T-helper 2 cell treated with Interferon-gamma antibody and Interleukin-4, amounts not matched to agents 5 μg/mL and 100 μg/mL, for 36 hours (primary cell): ENCODE measurements at regions not wholly inside any gene's neighbourhood (a gene's known extent, or its start where the extent isn't known, plus 50 kb on each side); places are given as distances from the start of the nearest gene placed in this dataset.

ENCODE experiments used
- DNase-seq: peaks from one replicate; pipeline ENCODE4 v3.0.0; 2021; ENCODE audit warnings: low spot score
- H3K27ac Mint-ChIP-seq: one replicate; pipeline ENCODE4 v1.8.0; 2021; ENCODE audit warnings: mild to moderate bottlenecking, mixed read lengths
- H3K27me3 Mint-ChIP-seq: one replicate; pipeline ENCODE4 v1.8.0; 2021; ENCODE audit warnings: low read depth, mixed read lengths
- H3K36me3 Mint-ChIP-seq: one replicate; pipeline ENCODE4 v1.8.0; 2021; ENCODE audit warnings: low read depth, mixed read lengths
- H3K4me1 Mint-ChIP-seq: one replicate; pipeline ENCODE4 v1.8.0; 2021; ENCODE audit warnings: low read depth, mixed read lengths
- H3K4me3 Mint-ChIP-seq: one replicate; pipeline ENCODE4 v1.8.0; 2022; ENCODE audit warnings: mild to moderate bottlenecking, moderate library complexity, mixed read lengths
- H3K9me3 Mint-ChIP-seq: one replicate; pipeline ENCODE4 v1.8.0; 2021; ENCODE audit warnings: mixed read lengths

GRCh38 chr1:216944864-216945510 is 221.8 kb upstream of the ESRRG start:
- Mint-ChIP-seq H3K36me3 (no peaks in the 10 kb centered on the region), H3K4me3 (no peak overlapping the region), H3K27me3 (no peaks in the 10 kb centered on the region), H3K4me1 (no peaks in the 10 kb centered on the region), H3K27ac (no peak overlapping the region), H3K9me3 (no peaks in the 10 kb centered on the region)
- DNase-seq = no peak

GRCh38 chr1:216937491-216937890 is 214.3 kb upstream of the ESRRG start:
- Mint-ChIP-seq H3K27me3 (no peaks in the 10 kb centered on the region), H3K27ac (no peak overlapping the region), H3K36me3 (no peaks in the 10 kb centered on the region), H3K9me3 (peaks cover 3% of the 10 kb centered on the region), H3K4me3 (no peak overlapping the region), H3K4me1 (no peaks in the 10 kb centered on the region)
- no peak for DNase-seq

- Mint-ChIP-seq H3K27ac (no peak overlapping the region), H3K4me3 (no peak overlapping the region), H3K4me1 (no peaks in the 10 kb centered on the region), H3K36me3 (no peaks in the 10 kb centered on the region), H3K27me3 (no peaks in the 10 kb centered on the region), H3K9me3 (peaks cover 3% of the 10 kb centered on the region)
- DNase-seq = no peak
These were observed 213.6 kb upstream of the ESRRG start for GRCh38 chr1:216936779-216937178.

- Mint-ChIP-seq H3K9me3 (peaks cover 3% of the 10 kb centered on the region), H3K36me3 (no peaks in the 10 kb centered on the region), H3K4me3 (no peak overlapping the region), H3K27ac (no peak overlapping the region), H3K27me3 (no peaks in the 10 kb centered on the region), H3K4me1 (no peaks in the 10 kb centered on the region)
- no peak for DNase-seq
These were observed 212.7 kb upstream of the ESRRG start for GRCh38 chr1:216935901-216936300.

GRCh38 chr1:216932424-216932823 is 209.2 kb upstream of the ESRRG start:
- H3K27me3 Mint-ChIP-seq = no peaks in the 10 kb centered on the region
- DNase-seq = no peak
- no peak overlapping the region for H3K4me3 Mint-ChIP-seq
- no peaks in the 10 kb centered on the region for H3K4me1 Mint-ChIP-seq
- no peaks in the 10 kb centered on the region for H3K36me3 Mint-ChIP-seq
- H3K9me3 Mint-ChIP-seq = no peaks in the 10 kb centered on the region
- H3K27ac Mint-ChIP-seq = no peak overlapping the region

- no peak overlapping the region for H3K4me3 Mint-ChIP-seq
- no peak overlapping the region for H3K27ac Mint-ChIP-seq
- no peak for DNase-seq
- no peaks in the 10 kb centered on the region for H3K36me3 Mint-ChIP-seq
- no peaks in the 10 kb centered on the region for H3K4me1 Mint-ChIP-seq
- H3K27me3 Mint-ChIP-seq = no peaks in the 10 kb centered on the region
- no peaks in the 10 kb centered on the region for H3K9me3 Mint-ChIP-seq
These were observed 206.8 kb upstream of the ESRRG start for GRCh38 chr1:216929870-216930582.

GRCh38 chr1:216927633-216928032 is 204.4 kb upstream of the ESRRG start:
- Mint-ChIP-seq H3K4me1 (no peaks in the 10 kb centered on the region), H3K4me3 (no peak overlapping the region), H3K9me3 (no peaks in the 10 kb centered on the region), H3K27ac (no peak overlapping the region), H3K36me3 (no peaks in the 10 kb centered on the region), H3K27me3 (no peaks in the 10 kb centered on the region)
- DNase-seq = no peak

- H3K27me3 Mint-ChIP-seq = no peaks in the 10 kb centered on the region
- H3K36me3 Mint-ChIP-seq = no peaks in the 10 kb centered on the region
- H3K4me3 Mint-ChIP-seq = no peak overlapping the region
- no peaks in the 10 kb centered on the region for H3K4me1 Mint-ChIP-seq
- no peaks in the 10 kb centered on the region for H3K9me3 Mint-ChIP-seq
- no peak overlapping the region for H3K27ac Mint-ChIP-seq
- DNase-seq = no peak
These were observed 203.7 kb upstream of the ESRRG start for GRCh38 chr1:216926720-216927510.

GRCh38 chr1:216925962-216926625 is 202.9 kb upstream of the ESRRG start:
- Mint-ChIP-seq H3K27ac (no peak overlapping the region), H3K27me3 (no peaks in the 10 kb centered on the region), H3K4me1 (no peaks in the 10 kb centered on the region), H3K9me3 (no peaks in the 10 kb centered on the region), H3K4me3 (no peak overlapping the region), H3K36me3 (no peaks in the 10 kb centered on the region)
- DNase-seq = no peak

GRCh38 chr1:216924732-216925131 is 201.5 kb upstream of the ESRRG start:
- Mint-ChIP-seq H3K27ac (no peak overlapping the region), H3K4me1 (no peaks in the 10 kb centered on the region), H3K27me3 (no peaks in the 10 kb centered on the region), H3K36me3 (no peaks in the 10 kb centered on the region), H3K4me3 (no peak overlapping the region), H3K9me3 (no peaks in the 10 kb centered on the region)
- no peak for DNase-seq

- H3K27me3 Mint-ChIP-seq = no peaks in the 10 kb centered on the region
- H3K27ac Mint-ChIP-seq = no peak overlapping the region
- no peaks in the 10 kb centered on the region for H3K4me1 Mint-ChIP-seq
- no peaks in the 10 kb centered on the region for H3K36me3 Mint-ChIP-seq
- H3K4me3 Mint-ChIP-seq = no peak overlapping the region
- H3K9me3 Mint-ChIP-seq = no peaks in the 10 kb centered on the region
- DNase-seq = no peak
These were observed 200.4 kb upstream of the ESRRG start for GRCh38 chr1:216923601-216924000.

- Mint-ChIP-seq H3K27ac (no peak overlapping the region), H3K9me3 (no peaks in the 10 kb centered on the region), H3K36me3 (no peaks in the 10 kb centered on the region), H3K27me3 (no peaks in the 10 kb centered on the region), H3K4me3 (no peak overlapping the region), H3K4me1 (no peaks in the 10 kb centered on the region)
- DNase-seq = no peak
These were observed 199.2 kb upstream of the ESRRG start for GRCh38 chr1:216922406-216922805.

- no peak for DNase-seq
- Mint-ChIP-seq H3K27me3 (no peaks in the 10 kb centered on the region), H3K27ac (no peak overlapping the region), H3K4me3 (no peak overlapping the region), H3K4me1 (no peaks in the 10 kb centered on the region), H3K9me3 (no peaks in the 10 kb centered on the region), H3K36me3 (no peaks in the 10 kb centered on the region)
These were observed 198.6 kb upstream of the ESRRG start for GRCh38 chr1:216921866-216922265.
